Testis (tissue), 2 donors: ENCODE measurements at regions not wholly inside any gene's neighbourhood (a gene's known extent, or its start where the extent isn't known, plus 50 kb on each side); places are given as distances from the start of the nearest gene placed in this dataset.

ENCODE experiments used
- POLR2A ChIP-seq: fragments of 450-650 bp; IDR thresholded peaks from one replicate; pipeline ENCODE4 v1.6.1; 2017; ENCODE audit warnings: antibody characterized with exemption, mild to moderate bottlenecking, moderate library complexity
- TF ChIP-seq, protein P1 (sequence below), 3 experiments: fragments of 450-650 bp in 2 of 3; fragments of 200-600 bp in 1 of 3; sonication (generic) in 1 of 3; IDR thresholded peaks; one replicate each; pipeline ENCODE4 v1.5.1; 2016 to 2019; ENCODE audit warnings: antibody characterized with exemption in 3 of 3, mild to moderate bottlenecking in 2 of 3, moderate library complexity in 1 of 3

DNA sequence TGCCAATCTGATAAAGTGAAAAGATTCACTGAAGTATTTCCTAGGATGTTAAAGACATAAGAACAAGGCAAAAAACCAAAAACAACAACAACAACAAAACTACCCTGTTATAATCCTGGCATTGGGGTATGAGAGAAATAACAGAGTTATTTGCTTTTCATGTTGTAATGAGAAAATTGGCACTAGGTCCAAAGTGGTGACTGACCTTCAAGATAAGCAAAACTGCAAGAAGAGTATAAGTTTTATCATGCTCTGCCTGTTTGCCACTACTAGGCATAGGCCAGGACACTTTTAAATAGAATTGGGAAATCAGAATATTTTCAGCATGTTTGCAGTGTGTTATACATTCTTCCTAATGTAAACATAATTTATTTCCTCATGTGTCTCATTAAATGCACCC lies 140.1 kb upstream of the CPM start:
- TF ChIP-seq, protein P1, sequence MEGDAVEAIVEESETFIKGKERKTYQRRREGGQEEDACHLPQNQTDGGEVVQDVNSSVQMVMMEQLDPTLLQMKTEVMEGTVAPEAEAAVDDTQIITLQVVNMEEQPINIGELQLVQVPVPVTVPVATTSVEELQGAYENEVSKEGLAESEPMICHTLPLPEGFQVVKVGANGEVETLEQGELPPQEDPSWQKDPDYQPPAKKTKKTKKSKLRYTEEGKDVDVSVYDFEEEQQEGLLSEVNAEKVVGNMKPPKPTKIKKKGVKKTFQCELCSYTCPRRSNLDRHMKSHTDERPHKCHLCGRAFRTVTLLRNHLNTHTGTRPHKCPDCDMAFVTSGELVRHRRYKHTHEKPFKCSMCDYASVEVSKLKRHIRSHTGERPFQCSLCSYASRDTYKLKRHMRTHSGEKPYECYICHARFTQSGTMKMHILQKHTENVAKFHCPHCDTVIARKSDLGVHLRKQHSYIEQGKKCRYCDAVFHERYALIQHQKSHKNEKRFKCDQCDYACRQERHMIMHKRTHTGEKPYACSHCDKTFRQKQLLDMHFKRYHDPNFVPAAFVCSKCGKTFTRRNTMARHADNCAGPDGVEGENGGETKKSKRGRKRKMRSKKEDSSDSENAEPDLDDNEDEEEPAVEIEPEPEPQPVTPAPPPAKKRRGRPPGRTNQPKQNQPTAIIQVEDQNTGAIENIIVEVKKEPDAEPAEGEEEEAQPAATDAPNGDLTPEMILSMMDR (IDR thresholded peaks at IDR 0.05), result no peak
- TF ChIP-seq POLR2A, result no peak
